SK-N-SH (cell line): ENCODE measurements at regions not wholly inside any gene's neighbourhood (a gene's known extent, or its start where the extent isn't known, plus 50 kb on each side); places are given as distances from the start of the nearest gene placed in this dataset.
"Not testable (repeated sequence)": the region's sequence is repeated elsewhere in the genome, so short reads cannot be mapped to it uniquely, and the experiment has no call there.

ENCODE experiments used
- GABPA ChIP-seq: IDR thresholded peaks from 2 replicates; pipeline ENCODE4 v1.4.0; 2012; ENCODE audit warnings: low read depth, mild to moderate bottlenecking
- IRF3 ChIP-seq: fragments of 150-350 bp; IDR thresholded peaks from 2 replicates; pipeline ENCODE4 v1.6.1; 2016; ENCODE audit warnings: mild to moderate bottlenecking, low read depth, low read length
- JUND ChIP-seq: IDR thresholded peaks from 2 replicates; pipeline ENCODE4 v1.4.0; 2012
- MAX ChIP-seq: IDR thresholded peaks from 2 replicates; pipeline ENCODE4 v1.4.0; 2012; ENCODE audit warnings: low read depth
- RAD21 ChIP-seq: IDR thresholded peaks from 2 replicates; pipeline ENCODE4 v1.6.1; 2012; ENCODE audit warnings: mild to moderate bottlenecking, low read length
- REST ChIP-seq: IDR thresholded peaks from 2 replicates; pipeline ENCODE4 v1.6.1; 2012; ENCODE audit warnings: mild to moderate bottlenecking, low read depth, low read length, moderate library complexity
- RXRA ChIP-seq: IDR thresholded peaks from 2 replicates; pipeline ENCODE4 v1.4.0; 2012; ENCODE audit warnings: low read depth, mild to moderate bottlenecking, borderline replicate concordance
- TAF1 ChIP-seq: IDR thresholded peaks from 2 replicates; pipeline ENCODE4 v1.6.1; 2012; ENCODE audit warnings: low read depth, mild to moderate bottlenecking, low read length, moderate library complexity, borderline replicate concordance
- TEAD4 ChIP-seq: IDR thresholded peaks from 2 replicates; pipeline ENCODE4 v1.4.0; 2012; ENCODE audit warnings: mild to moderate bottlenecking, borderline replicate concordance; ENCODE audit not compliant: insufficient read depth
- ZBTB33 ChIP-seq: IDR thresholded peaks from 2 replicates; pipeline ENCODE4 v1.4.0; 2012; ENCODE audit warnings: low read depth, borderline replicate concordance
- TF ChIP-seq, protein P1 (sequence below): fragments of 200-600 bp; sonication (generic); IDR thresholded peaks from 2 replicates; pipeline ENCODE4 v1.6.1; 2017; ENCODE audit warnings: antibody characterized with exemption, mild to moderate bottlenecking, moderate library complexity
- TF ChIP-seq, protein P2 (sequence below): IDR thresholded peaks from 2 replicates; pipeline ENCODE4 v1.4.0; 2012; ENCODE audit warnings: low read depth, borderline replicate concordance

DNA sequence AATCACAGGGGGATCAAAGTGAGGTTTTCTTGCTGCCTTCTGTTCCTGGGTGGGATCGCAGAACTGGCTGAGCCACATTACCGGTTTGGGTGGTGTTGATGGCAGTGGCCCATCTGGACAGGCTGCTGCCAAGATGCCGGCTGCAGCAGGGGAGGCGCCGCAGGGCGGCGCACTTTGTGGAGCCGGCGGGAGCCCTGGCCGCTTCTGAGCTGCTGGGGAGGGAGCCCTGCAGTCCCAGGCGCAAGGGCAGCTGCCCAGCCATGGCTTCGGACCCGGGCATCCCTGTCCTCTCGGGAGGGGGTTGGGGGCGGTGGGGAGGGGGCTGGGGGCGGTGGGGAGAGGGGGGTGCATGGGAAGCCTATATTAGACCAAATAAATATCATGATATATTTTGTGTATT is 1407.3 kb downstream of the SPATA31A7 start:
- TF ChIP-seq, protein P1, sequence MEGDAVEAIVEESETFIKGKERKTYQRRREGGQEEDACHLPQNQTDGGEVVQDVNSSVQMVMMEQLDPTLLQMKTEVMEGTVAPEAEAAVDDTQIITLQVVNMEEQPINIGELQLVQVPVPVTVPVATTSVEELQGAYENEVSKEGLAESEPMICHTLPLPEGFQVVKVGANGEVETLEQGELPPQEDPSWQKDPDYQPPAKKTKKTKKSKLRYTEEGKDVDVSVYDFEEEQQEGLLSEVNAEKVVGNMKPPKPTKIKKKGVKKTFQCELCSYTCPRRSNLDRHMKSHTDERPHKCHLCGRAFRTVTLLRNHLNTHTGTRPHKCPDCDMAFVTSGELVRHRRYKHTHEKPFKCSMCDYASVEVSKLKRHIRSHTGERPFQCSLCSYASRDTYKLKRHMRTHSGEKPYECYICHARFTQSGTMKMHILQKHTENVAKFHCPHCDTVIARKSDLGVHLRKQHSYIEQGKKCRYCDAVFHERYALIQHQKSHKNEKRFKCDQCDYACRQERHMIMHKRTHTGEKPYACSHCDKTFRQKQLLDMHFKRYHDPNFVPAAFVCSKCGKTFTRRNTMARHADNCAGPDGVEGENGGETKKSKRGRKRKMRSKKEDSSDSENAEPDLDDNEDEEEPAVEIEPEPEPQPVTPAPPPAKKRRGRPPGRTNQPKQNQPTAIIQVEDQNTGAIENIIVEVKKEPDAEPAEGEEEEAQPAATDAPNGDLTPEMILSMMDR, result not testable (repeated sequence)
- not testable (repeated sequence) for TF ChIP-seq REST, RXRA, JUND, IRF3, MAX, RAD21, TAF1, GABPA, ZBTB33, TEAD4
- TF ChIP-seq, protein P2, sequence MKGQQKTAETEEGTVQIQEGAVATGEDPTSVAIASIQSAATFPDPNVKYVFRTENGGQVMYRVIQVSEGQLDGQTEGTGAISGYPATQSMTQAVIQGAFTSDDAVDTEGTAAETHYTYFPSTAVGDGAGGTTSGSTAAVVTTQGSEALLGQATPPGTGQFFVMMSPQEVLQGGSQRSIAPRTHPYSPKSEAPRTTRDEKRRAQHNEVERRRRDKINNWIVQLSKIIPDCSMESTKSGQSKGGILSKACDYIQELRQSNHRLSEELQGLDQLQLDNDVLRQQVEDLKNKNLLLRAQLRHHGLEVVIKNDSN, result not testable (repeated sequence)
